OCI-LY7 (cell line): ENCODE measurements at regions not wholly inside any gene's neighbourhood (a gene's known extent, or its start where the extent isn't known, plus 50 kb on each side); places are given as distances from the start of the nearest gene placed in this dataset.

ENCODE experiments used
- BruUV-seq: library from RNA; stranded (reverse); fragments of 400-500 nt; replicated peaks from 2 replicates; lab custom pipeline; 2021; lab: Mats Ljungman, UMichigan
- CTCF ChIA-PET: fragments of 300-600 bp; sonication (Branson Sonifier 250); formaldehyde crosslinking; loops from one replicate; lab custom pipeline; 2022; ENCODE audit warnings: antibody characterized with exemption; ENCODE audit not compliant: unreplicated experiment; lab: Charles Lee
- POLR2A ChIA-PET: fragments of 300-600 bp; sonication (Branson Sonifier 250); formaldehyde crosslinking; loops from one replicate; lab custom pipeline; 2022; ENCODE audit warnings: antibody characterized with exemption; lab: Charles Lee
- DNase-seq: peaks from one replicate; pipeline ENCODE4 v3.0.0-alpha.2; 2015; ENCODE audit warnings: low spot score
- H2AFZ ChIP-seq: fragments of 200-600 bp; sonication (generic), shearing (Covaris generic); 2 replicates; pipeline ENCODE4 v1.6.1; 2014; ENCODE audit warnings: mild to moderate bottlenecking, antibody characterized with exemption, low read length, moderate library complexity
- H3K27ac ChIP-seq: fragments of 200-600 bp; sonication (generic); 2 replicates; pipeline ENCODE4 v1.5.1; 2014; ENCODE audit warnings: mixed run types, low read depth, mild to moderate bottlenecking, moderate library complexity, low read length, inconsistent platforms; ENCODE audit not compliant: poor library complexity, severe bottlenecking
- H3K36me3 ChIP-seq: fragments of 200-600 bp; sonication (generic); 2 replicates; pipeline ENCODE4 v1.6.1; 2014; ENCODE audit warnings: mild to moderate bottlenecking, antibody characterized with exemption, low read length, moderate library complexity, mixed read lengths; ENCODE audit not compliant: insufficient read depth
- H3K4me1 ChIP-seq: fragments of 200-600 bp; sonication (generic); 2 replicates; pipeline ENCODE4 v1.5.1; 2014; ENCODE audit warnings: mild to moderate bottlenecking, low read length; ENCODE audit not compliant: insufficient read depth, poor library complexity, severe bottlenecking
- H3K4me2 ChIP-seq: fragments of 200-600 bp; sonication (generic); 2 replicates; pipeline ENCODE4 v1.6.1; 2014; ENCODE audit warnings: mild to moderate bottlenecking, low read length
- H3K4me3 ChIP-seq: fragments of 200-600 bp; sonication (generic); 2 replicates; pipeline ENCODE4 v1.5.1; 2014; ENCODE audit warnings: mild to moderate bottlenecking, low read depth, low read length; ENCODE audit not compliant: poor library complexity, severe bottlenecking
- H3K79me2 ChIP-seq: fragments of 200-600 bp; sonication (generic); 2 replicates; pipeline ENCODE4 v1.6.1; 2016; ENCODE audit warnings: low read depth, mild to moderate bottlenecking, low read length, moderate library complexity, mixed read lengths; ENCODE audit not compliant: insufficient read depth
- H3K9me2 ChIP-seq: fragments of 200-600 bp; sonication (generic); 2 replicates; pipeline ENCODE4 v1.6.1; 2016; ENCODE audit warnings: mild to moderate bottlenecking, low read length, mixed read lengths; ENCODE audit not compliant: insufficient read depth
- H3K9me3 ChIP-seq: fragments of 200-600 bp; sonication (generic); 2 replicates; pipeline ENCODE4 v1.6.1; 2014; ENCODE audit warnings: mild to moderate bottlenecking, mixed run types, low read length, mixed read lengths
- H4K20me1 ChIP-seq: fragments of 200-600 bp; sonication (generic); 2 replicates; pipeline ENCODE4 v1.6.1; 2014; ENCODE audit warnings: mild to moderate bottlenecking, antibody characterized with exemption, low read length, moderate library complexity, mixed read lengths; ENCODE audit not compliant: insufficient read depth
- EZH2phosphoT487 ChIP-seq: fragments of 200-600 bp; sonication (generic); IDR thresholded peaks from 2 replicates; pipeline ENCODE4 v1.6.1; 2018; ENCODE audit warnings: low read depth, borderline replicate concordance, mild to moderate bottlenecking, mixed run types, antibody characterized with exemption, low read length, moderate library complexity, mixed read lengths
- intact Hi-C: fragments of 100-400 bp; cut with micrococcal nuclease; formaldehyde crosslinking; loops from one replicate; pipeline ENCODE4 v1.10.0; 2022; ENCODE audit not compliant: unreplicated experiment
- TF ChIP-seq, protein P1 (sequence below): fragments of 200-600 bp; sonication (generic); conservative IDR thresholded peaks from 2 replicates; pipeline ENCODE4 v1.5.1; 2014; ENCODE audit warnings: mild to moderate bottlenecking, antibody characterized with exemption, low read length, moderate library complexity, mixed read lengths

DNA sequence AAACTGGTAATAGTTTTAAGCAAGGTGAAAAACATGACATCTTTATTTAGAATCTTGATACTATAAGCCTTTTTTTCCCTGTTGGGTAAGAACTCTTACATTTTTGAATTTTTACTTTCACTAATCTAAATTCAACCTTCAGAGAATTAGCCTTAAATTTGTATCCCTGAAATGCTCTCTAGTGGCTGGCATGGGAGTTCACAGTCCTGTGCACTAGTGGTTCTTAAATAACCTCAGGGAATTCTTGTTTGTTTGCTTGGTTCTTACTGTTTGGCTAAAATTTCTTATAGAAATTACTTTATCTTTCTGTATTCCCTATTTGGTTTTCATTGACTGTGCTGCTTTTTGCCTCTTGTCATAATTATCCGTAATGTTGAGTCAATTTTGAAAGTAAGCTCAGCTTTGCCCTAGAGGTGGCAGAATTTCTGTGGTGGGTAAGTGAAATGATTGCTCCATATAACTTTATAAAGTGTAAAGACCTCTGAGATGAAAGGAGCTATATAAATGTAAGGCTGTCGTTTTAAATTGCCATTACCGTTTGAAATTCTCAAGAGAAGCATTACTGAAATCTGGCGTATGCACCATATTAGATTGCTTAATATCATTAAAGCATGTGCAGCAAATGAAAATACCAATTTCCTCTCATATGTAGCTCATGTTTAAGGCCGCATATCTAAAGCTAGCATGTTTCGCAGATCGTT lies 391.3 kb upstream of the FIGN start:
- Histone ChIP-seq H3K4me2 (no peak overlapping the region), H3K27ac (no peak overlapping the region), H3K36me3 (no peaks in the 10 kb centered on the region), H3K9me3 (no peaks in the 10 kb centered on the region), H3K79me2 (no peaks in the 10 kb centered on the region), H2AFZ (no peak overlapping the region), H3K4me1 (no peaks in the 10 kb centered on the region), H3K4me3 (no peak overlapping the region), H4K20me1 (no peaks in the 10 kb centered on the region), H3K9me2 (no peaks in the 10 kb centered on the region)
- TF ChIP-seq, protein P1, sequence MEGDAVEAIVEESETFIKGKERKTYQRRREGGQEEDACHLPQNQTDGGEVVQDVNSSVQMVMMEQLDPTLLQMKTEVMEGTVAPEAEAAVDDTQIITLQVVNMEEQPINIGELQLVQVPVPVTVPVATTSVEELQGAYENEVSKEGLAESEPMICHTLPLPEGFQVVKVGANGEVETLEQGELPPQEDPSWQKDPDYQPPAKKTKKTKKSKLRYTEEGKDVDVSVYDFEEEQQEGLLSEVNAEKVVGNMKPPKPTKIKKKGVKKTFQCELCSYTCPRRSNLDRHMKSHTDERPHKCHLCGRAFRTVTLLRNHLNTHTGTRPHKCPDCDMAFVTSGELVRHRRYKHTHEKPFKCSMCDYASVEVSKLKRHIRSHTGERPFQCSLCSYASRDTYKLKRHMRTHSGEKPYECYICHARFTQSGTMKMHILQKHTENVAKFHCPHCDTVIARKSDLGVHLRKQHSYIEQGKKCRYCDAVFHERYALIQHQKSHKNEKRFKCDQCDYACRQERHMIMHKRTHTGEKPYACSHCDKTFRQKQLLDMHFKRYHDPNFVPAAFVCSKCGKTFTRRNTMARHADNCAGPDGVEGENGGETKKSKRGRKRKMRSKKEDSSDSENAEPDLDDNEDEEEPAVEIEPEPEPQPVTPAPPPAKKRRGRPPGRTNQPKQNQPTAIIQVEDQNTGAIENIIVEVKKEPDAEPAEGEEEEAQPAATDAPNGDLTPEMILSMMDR: 0 out of 2 replicates have a peak, but pooled peaks have one; percentile 18
- TF ChIP-seq EZH2phosphoT487: no peak
- no peak for DNase-seq
- BruUV-seq: no TSS peak
- ChIA-PET CTCF (no interaction called here), POLR2A (interaction anchor here (0.6 to 0.7 kb wide), 3 partner anchors 12 to 492 kb away, joined by 3 read pairs; no protein-coding TSS in a partner anchor)
- intact Hi-C loops: no loop called here

DNA sequence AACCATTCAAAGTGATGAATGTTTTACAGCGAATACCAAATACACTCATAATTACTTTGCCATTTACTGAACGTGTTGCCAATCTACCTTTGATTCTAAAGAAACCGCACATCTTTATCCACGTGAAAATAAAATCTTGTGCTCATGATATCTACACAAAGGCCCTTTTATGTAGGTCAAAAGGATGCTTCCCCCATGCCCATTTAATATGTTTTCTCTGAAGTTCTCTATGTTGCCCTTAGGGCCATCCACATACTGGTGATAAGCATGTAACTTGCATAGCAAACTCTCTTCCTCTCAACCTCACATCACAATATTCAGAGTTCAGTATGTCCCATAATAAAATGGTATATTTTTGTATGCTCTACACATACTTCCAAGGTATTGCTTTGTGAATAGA lies 380.0 kb upstream of the FIGN start:
- DNase-seq: no peak
- Histone ChIP-seq H3K4me3 (no peak overlapping the region), H3K4me2 (no peak overlapping the region), H3K27ac (no peak overlapping the region), H3K9me2 (no peaks in the 10 kb centered on the region), H3K4me1 (no peaks in the 10 kb centered on the region), H3K9me3 (no peaks in the 10 kb centered on the region), H3K36me3 (no peaks in the 10 kb centered on the region), H3K79me2 (no peaks in the 10 kb centered on the region), H4K20me1 (no peaks in the 10 kb centered on the region), H2AFZ (no peak overlapping the region)
- ChIA-PET POLR2A (interaction anchor here (0.6 to 0.7 kb wide), 2 partner anchors 327 to 1788 kb away, joined by 3 to 4 read pairs; no protein-coding TSS in a partner anchor), CTCF (no interaction called here)
- no peak for TF ChIP-seq EZH2phosphoT487
- TF ChIP-seq, protein P1: no peak
- no TSS peak for BruUV-seq
- intact Hi-C loops: no loop called here

DNA sequence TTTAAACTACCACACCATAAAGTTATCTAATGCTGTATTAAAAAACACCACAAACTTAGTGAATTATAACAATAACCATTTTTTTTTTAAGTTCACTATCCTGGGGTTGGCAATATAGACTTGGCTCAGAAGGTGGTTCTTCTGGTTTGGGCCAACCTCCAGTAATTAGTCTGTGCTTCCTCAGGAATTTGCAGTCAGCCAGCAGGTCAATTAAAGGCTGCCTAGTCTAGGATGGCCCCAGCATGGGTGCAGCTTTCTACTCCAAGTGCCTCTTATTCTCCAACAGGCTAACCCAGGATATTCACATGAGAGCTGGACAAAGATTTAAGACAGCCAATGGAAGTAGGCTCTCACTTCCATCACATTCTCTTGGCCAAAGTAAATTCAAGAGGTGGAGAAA lies 379.1 kb upstream of the FIGN start:
- Histone ChIP-seq H3K36me3 (no peaks in the 10 kb centered on the region), H3K4me1 (no peaks in the 10 kb centered on the region), H3K4me3 (no peak overlapping the region), H3K79me2 (no peaks in the 10 kb centered on the region), H2AFZ (no peak overlapping the region), H3K4me2 (no peak overlapping the region), H3K9me3 (no peaks in the 10 kb centered on the region), H4K20me1 (no peaks in the 10 kb centered on the region), H3K27ac (no peak overlapping the region), H3K9me2 (no peaks in the 10 kb centered on the region)
- no peak for TF ChIP-seq EZH2phosphoT487
- TF ChIP-seq, protein P1: no peak
- BruUV-seq: no TSS peak
- intact Hi-C loops: no loop called here
- ChIA-PET POLR2A (interaction anchor here (0.7 kb wide), 1 partner anchor 326 kb away, joined by 3 read pairs; no protein-coding TSS in a partner anchor), CTCF (no interaction called here)
- DNase-seq: no peak
